ENCODE measurements at regions not wholly inside any gene's neighbourhood (a gene's known extent, or its start where the extent isn't known, plus 50 kb on each side); places are given as distances from the start of the nearest gene placed in this dataset.

DNA sequence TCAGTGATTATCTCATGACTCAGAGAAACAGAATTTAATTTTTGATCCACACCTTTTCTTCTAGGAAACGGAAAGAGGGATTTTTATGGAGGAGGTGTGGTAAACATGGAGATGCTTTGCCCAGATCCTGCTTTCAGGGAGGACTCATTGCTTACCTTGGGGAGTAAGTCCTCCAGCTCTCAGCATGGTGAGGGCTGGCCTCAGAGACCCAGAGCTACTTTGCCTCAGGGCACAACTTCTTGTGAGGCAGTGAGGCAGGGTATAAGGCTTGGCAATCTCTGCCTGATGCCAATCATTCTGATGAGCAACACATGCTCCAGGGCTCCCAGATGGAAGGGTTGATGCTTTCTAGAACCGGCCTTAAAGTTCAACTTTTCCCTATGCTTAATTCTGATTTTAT, 189.9 kb upstream of the DCC start:
- no peaks in the 10 kb centered on the region for H3K27me3 Mint-ChIP-seq (ENCODE audit: low read depth)
- no peak overlapping the region for H4K5ac ChIP-seq (ENCODE audit: insufficient read length, low read depth, low read length)
- H3K14ac ChIP-seq (ENCODE audit: insufficient read depth, low read length): no peak overlapping the region
- no peak overlapping the region for H2BK20ac ChIP-seq (ENCODE audit: low read depth, low read length, poor library complexity, severe bottlenecking)
- no CpG with 5 or more reads among the region's 2 CpGs for WGBS (ENCODE audit: extremely low coverage, insufficient read length, low lambda C conversion rate)
- no peak overlapping the region for H3K18ac ChIP-seq (ENCODE audit: insufficient read length, low read depth, low read length)
- no peak overlapping the region for H3K4me3 Mint-ChIP-seq
- peaks cover 11% of the 10 kb centered on the region in 2 experiments; a peak in 3 of 5 replicates for H3K9me3 Mint-ChIP-seq
- no peak overlapping the region; a peak in 1 of 7 replicates for H3K27ac Mint-ChIP-seq
- no peaks in the 10 kb centered on the region for H3K79me2 ChIP-seq (ENCODE audit: insufficient read depth, low read length)
- no peak for DNase-seq
- no peaks in the 10 kb centered on the region for H3K4me1 ChIP-seq (ENCODE audit: insufficient read depth, low read length)
- TF ChIP-seq, protein P1, sequence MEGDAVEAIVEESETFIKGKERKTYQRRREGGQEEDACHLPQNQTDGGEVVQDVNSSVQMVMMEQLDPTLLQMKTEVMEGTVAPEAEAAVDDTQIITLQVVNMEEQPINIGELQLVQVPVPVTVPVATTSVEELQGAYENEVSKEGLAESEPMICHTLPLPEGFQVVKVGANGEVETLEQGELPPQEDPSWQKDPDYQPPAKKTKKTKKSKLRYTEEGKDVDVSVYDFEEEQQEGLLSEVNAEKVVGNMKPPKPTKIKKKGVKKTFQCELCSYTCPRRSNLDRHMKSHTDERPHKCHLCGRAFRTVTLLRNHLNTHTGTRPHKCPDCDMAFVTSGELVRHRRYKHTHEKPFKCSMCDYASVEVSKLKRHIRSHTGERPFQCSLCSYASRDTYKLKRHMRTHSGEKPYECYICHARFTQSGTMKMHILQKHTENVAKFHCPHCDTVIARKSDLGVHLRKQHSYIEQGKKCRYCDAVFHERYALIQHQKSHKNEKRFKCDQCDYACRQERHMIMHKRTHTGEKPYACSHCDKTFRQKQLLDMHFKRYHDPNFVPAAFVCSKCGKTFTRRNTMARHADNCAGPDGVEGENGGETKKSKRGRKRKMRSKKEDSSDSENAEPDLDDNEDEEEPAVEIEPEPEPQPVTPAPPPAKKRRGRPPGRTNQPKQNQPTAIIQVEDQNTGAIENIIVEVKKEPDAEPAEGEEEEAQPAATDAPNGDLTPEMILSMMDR (conservative IDR thresholded peaks at IDR 0.05): no peak
- H4K20me1 ChIP-seq (ENCODE audit: control insufficient read depth, insufficient read depth, insufficient read length): no peaks in the 10 kb centered on the region
- H4K91ac ChIP-seq (ENCODE audit: insufficient read length, low read depth, low read length): no peak overlapping the region
- H3K9me3 ChIP-seq (ENCODE audit: control insufficient read depth, low read depth, low read length): no peaks in the 10 kb centered on the region
- H3K23ac ChIP-seq (ENCODE audit: insufficient read length, low read depth, low read length): no peak overlapping the region
- H3T11ph ChIP-seq (ENCODE audit: low read length): no peak overlapping the region
- peaks cover 0 to 6% (median 0%) of the 10 kb centered on the region in 3 experiments; a peak in 4 of 7 replicates for H3K36me3 Mint-ChIP-seq (ENCODE audit: insufficient read depth in 1 of 3, low read depth in 3 of 3)
- H3K4ac ChIP-seq (ENCODE audit: low read depth, low read length): no peak overlapping the region
- H2AK5ac ChIP-seq (ENCODE audit: insufficient read length, low read length): no peak overlapping the region
- no peaks in the 10 kb centered on the region for H3K79me1 ChIP-seq (ENCODE audit: insufficient read depth, low read depth, low read length, poor library complexity, severe bottlenecking)
- H2BK5ac ChIP-seq (ENCODE audit: insufficient read length, low read length): no peak overlapping the region
- H3K23me2 ChIP-seq (ENCODE audit: insufficient read length, low read depth, low read length, poor library complexity, severe bottlenecking): no peaks in the 10 kb centered on the region
- no peak overlapping the region for H2BK12ac ChIP-seq (ENCODE audit: insufficient read length, low read depth, low read length)
- no peaks in the 10 kb centered on the region for H3K27me3 ChIP-seq (ENCODE audit: insufficient read depth, low read length)
- no peak overlapping the region for H3K9ac ChIP-seq (ENCODE audit: extremely low read depth, insufficient read length, low read length)
- H2AFZ ChIP-seq (ENCODE audit: low read length): no peak overlapping the region
- H2BK15ac ChIP-seq (ENCODE audit: low read depth, low read length): no peak overlapping the region
- no peak overlapping the region for H3K56ac ChIP-seq (ENCODE audit: insufficient read length, low read depth, low read length)
- H4K8ac ChIP-seq (replicated peaks; ENCODE audit: insufficient read length, low read depth, low read length): no peak overlapping the region
- no peak overlapping the region for H3K27ac ChIP-seq (ENCODE audit: insufficient read length, low read depth, low read length)
- H2BK120ac ChIP-seq (ENCODE audit: low read depth, low read length, poor library complexity, severe bottlenecking): no peak overlapping the region
- no peak overlapping the region for H3K4me2 ChIP-seq (ENCODE audit: insufficient read depth, insufficient read length, low read length)
- H3K4me1 Mint-ChIP-seq: no peaks in the 10 kb centered on the region
